BE2C (cell line): ENCODE measurements at regions not wholly inside any gene's neighbourhood (a gene's known extent, or its start where the extent isn't known, plus 50 kb on each side); places are given as distances from the start of the nearest gene placed in this dataset.

ENCODE experiments used
- DNase-seq: peaks from one replicate; pipeline ENCODE4 v3.0.0-alpha.2; 2020
- H3K27me3 ChIP-seq: fragments of 250-450 bp; sonication (Bioruptor Pico); 2 replicates; pipeline ENCODE4 v1.5.1; 2020; ENCODE audit warnings: mild to moderate bottlenecking
- H3K36me3 ChIP-seq: fragments of 250-450 bp; sonication (Bioruptor Pico); 2 replicates; pipeline ENCODE4 v1.5.1; 2020; ENCODE audit warnings: mild to moderate bottlenecking
- H3K4me1 ChIP-seq: fragments of 250-450 bp; sonication (Bioruptor Pico); 2 replicates; pipeline ENCODE4 v1.5.1; 2020
- H3K4me3 ChIP-seq: 2 replicates; pipeline ENCODE4 v1.5.1; 2011; ENCODE audit warnings: low read depth, low read length
- H3K9me3 ChIP-seq: fragments of 250-450 bp; sonication (Bioruptor Pico); 2 replicates; pipeline ENCODE4 v1.5.1; 2020
- TF ChIP-seq, protein P1 (sequence below): IDR thresholded peaks from 2 replicates; pipeline ENCODE4 v1.5.1; 2012; ENCODE audit warnings: mild to moderate bottlenecking, low read depth, low read length

DNA sequence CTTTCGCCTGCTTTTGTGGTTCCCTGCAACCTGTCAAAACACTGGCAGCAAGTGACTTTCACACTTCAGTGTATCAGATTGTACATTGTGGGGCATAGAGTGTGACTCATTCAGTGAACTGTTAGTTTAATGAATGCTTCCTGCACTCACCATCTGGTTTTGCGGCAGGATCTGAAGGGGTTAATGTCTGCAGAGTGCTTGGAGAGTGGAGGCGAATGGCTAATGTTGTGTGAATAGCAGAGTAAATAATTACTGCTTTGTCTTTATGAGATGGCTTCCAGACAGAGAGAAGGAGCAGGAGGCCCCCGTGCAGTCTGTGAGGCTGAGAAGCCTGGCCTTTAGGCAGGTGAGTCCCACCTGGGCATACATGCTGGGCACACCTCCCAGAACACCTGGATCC, 454.3 kb upstream of the KIRREL3 start:
- no peaks in the 10 kb centered on the region for H3K27me3 ChIP-seq
- H3K36me3 ChIP-seq, result no peaks in the 10 kb centered on the region
- DNase-seq, result no peak
- TF ChIP-seq, protein P1, sequence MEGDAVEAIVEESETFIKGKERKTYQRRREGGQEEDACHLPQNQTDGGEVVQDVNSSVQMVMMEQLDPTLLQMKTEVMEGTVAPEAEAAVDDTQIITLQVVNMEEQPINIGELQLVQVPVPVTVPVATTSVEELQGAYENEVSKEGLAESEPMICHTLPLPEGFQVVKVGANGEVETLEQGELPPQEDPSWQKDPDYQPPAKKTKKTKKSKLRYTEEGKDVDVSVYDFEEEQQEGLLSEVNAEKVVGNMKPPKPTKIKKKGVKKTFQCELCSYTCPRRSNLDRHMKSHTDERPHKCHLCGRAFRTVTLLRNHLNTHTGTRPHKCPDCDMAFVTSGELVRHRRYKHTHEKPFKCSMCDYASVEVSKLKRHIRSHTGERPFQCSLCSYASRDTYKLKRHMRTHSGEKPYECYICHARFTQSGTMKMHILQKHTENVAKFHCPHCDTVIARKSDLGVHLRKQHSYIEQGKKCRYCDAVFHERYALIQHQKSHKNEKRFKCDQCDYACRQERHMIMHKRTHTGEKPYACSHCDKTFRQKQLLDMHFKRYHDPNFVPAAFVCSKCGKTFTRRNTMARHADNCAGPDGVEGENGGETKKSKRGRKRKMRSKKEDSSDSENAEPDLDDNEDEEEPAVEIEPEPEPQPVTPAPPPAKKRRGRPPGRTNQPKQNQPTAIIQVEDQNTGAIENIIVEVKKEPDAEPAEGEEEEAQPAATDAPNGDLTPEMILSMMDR, result no peak
- H3K4me3 ChIP-seq, result no peak overlapping the region
- no peaks in the 10 kb centered on the region for H3K9me3 ChIP-seq
- no peaks in the 10 kb centered on the region for H3K4me1 ChIP-seq

DNA sequence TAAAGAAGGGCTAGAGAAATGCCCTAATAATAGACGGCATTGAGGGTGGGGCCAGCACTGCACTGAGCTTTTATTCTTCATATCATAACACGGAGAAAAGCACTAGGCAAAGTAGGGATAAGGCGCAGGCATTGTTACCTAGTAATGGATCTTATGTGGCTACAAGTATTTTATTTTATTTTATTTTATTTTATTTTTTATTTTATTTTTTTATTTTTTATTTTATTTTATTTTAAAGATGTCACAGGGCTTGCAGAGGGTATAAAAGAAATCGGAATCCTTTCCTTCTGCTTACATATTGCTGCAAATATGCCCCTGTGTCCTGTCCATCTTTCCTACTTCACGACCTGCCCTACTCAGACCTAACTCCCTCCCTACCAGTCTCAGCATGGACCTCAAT, 452.0 kb upstream of the KIRREL3 start:
- Histone ChIP-seq H3K4me1 (no peaks in the 10 kb centered on the region), H3K27me3 (no peaks in the 10 kb centered on the region), H3K36me3 (no peaks in the 10 kb centered on the region), H3K4me3 (no peak overlapping the region), H3K9me3 (no peaks in the 10 kb centered on the region)
- TF ChIP-seq, protein P1, result no peak
- DNase-seq, result no peak

DNA sequence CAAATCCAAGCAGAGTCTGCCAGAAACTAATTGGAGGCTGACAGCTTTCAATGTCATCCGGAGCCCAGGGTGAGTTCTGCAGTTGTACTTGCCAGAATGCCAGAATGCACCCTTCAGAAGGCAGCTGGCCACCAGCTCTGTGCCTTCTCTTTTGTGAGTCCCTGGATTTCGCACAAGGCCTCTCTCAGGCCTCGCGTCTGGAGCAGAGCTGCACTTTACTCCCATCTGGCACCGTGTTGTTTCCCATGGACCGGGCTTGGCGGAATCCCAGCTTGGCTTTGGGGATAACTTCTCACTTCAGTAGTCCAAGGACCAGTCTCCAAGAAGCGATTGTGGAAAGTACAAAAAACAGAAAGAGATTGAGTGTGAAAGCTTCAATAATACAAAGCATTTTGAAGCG, 451.3 kb upstream of the KIRREL3 start:
- H3K36me3 ChIP-seq, result no peaks in the 10 kb centered on the region
- no peak overlapping the region for H3K4me3 ChIP-seq
- no peaks in the 10 kb centered on the region for H3K4me1 ChIP-seq
- DNase-seq, result no peak
- TF ChIP-seq, protein P1, result no peak
- H3K27me3 ChIP-seq, result no peaks in the 10 kb centered on the region
- no peaks in the 10 kb centered on the region for H3K9me3 ChIP-seq

DNA sequence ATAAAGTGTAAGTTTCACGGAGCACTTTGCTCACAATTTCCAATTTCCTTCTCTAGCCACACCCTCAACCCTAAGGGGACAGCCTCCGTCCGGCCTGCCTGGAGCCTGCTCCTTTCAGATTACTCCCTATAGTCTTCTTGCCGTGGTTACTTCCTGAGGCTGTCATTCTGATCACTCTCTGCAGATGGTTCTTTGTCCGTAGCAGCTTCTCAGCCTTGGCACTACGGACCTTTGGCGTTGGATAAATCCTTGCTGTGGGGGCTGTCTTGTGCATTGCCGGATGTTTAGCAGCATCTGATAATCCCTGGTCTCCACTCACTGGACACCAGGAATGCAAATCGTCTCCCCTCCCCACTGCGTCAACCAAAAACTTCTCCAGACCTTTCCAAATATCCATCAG, 447.5 kb upstream of the KIRREL3 start:
- H3K4me1 ChIP-seq, result no peaks in the 10 kb centered on the region

DNA sequence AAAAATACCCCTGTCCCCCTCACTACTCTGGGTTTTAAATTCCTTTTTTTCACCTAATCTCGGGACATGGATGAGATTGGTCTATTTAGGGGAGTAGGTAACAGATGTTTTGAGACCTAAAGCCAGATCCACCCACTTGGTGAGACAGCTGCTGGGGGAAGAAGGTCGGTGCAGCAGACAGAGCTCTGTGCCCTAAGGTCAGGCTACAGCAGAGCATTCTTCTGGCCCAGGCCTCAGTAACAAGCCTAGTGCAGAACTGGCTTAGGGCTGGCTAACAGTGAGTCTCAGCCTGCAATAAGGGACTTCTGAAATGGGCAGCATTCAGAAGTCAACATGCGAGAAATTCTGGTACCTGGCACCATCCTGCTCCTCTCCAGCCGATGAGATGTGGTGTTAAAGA, 444.9 kb upstream of the KIRREL3 start:
- TF ChIP-seq, protein P1, result no peak
- Histone ChIP-seq H3K4me1 (no peaks in the 10 kb centered on the region), H3K4me3 (no peak overlapping the region), H3K36me3 (no peaks in the 10 kb centered on the region), H3K27me3 (no peaks in the 10 kb centered on the region), H3K9me3 (no peaks in the 10 kb centered on the region)
- DNase-seq, result no peak

More for the DNA sequence above, 447.5 kb upstream of the KIRREL3 start:
- Histone ChIP-seq H3K4me3 (no peak overlapping the region), H3K27me3 (no peaks in the 10 kb centered on the region), H3K36me3 (no peaks in the 10 kb centered on the region), H3K9me3 (no peaks in the 10 kb centered on the region)
- TF ChIP-seq, protein P1, result no peak
- no peak for DNase-seq

DNA sequence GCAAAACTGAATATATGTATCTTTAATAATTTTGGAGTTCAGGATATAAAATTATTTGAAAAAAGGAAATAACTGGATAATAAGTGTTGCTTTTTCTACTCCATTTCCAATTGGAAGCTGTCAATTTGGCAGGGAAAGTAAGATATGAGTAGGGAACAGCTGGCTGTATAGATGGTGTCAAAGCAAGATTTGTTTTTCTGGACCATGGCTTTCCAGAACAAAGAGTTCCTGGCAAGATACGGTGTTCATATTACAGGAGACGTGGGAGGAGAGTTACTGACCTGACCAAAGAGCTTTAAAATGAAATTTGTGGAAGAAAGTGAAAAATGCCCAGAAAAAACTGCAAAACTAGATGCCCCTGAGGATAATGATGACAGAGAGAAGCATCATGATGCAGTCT, 442.7 kb upstream of the KIRREL3 start:
- no peaks in the 10 kb centered on the region for H3K27me3 ChIP-seq
- no peak for DNase-seq
- no peaks in the 10 kb centered on the region for H3K36me3 ChIP-seq
- TF ChIP-seq, protein P1, result no peak
- H3K4me3 ChIP-seq, result no peak overlapping the region
- H3K9me3 ChIP-seq, result no peaks in the 10 kb centered on the region
- H3K4me1 ChIP-seq, result no peaks in the 10 kb centered on the region
